Embryonic facial prominence (tissue), 1 donor: ENCODE measurements at regions not wholly inside any gene's neighbourhood (a gene's known extent, or its start where the extent isn't known, plus 50 kb on each side); places are given as distances from the start of the nearest gene placed in this dataset.
"Not testable (repeated sequence)": the region's sequence is repeated elsewhere in the genome, so short reads cannot be mapped to it uniquely, and the experiment has no call there.

Experiments used
- DNase-seq: peaks from one replicate; pipeline ENCODE4 v3.0.0-alpha.2; 2016; ENCODE audit errors: extremely low spot score

DNA sequence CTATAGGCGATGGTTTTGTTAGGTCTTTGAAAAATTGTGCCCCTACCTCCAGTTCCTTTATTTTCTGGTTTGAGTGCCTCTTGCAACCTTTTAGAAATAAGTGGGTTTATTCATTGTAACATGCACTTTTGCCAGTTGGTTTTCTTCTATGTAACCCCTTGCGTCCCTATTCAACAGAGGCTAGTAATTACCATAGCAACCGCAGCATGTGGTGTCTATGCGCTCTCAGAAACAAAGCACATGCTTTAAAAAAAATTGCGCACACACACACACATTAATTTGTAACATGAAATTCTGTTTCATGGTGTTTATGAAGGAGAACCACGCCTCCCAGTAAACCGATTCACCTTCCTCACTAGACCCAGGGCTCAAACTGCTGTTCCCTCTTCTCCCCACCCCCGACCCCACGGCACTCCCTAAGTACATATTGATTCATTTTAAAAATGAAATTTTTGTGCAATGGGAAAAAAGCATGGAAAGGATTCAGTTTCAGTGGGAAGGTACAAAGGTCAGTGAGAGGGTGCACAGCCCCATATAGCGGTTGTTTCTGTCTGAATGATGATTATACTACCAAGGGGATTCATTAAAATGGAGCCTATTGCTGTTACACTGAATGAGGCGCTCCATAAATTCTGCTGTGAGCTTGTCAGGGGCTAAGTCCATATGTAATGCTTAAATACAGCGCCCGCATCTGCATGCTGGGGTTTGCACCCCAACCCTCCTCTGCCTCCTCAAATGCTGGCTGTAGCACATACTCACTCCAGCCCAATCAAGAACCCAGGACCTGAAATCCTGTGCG, 206.9 kb downstream of the ICOS start:
- no peak for DNase-seq

DNA sequence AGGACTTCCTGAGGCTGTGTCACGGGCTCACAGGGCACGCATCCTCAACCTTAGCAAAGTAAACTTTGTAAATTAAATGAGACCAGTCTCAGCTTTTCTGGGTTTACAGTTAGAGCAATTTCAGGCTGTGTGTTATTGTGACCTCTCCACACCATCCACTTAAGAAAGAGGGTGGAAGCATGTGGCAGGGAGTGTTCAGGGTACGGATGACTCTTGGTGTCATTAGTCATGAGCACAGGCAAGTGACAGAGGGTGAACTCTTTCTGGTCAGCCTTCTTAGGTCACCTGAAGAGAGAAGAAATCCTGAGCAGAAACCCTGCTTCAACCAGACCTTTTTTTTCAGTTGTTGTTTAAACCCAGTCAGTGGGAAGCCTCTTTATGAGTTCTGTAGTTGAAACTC, 207.9 kb downstream of the ICOS start:
- DNase-seq, result no peak

DNA sequence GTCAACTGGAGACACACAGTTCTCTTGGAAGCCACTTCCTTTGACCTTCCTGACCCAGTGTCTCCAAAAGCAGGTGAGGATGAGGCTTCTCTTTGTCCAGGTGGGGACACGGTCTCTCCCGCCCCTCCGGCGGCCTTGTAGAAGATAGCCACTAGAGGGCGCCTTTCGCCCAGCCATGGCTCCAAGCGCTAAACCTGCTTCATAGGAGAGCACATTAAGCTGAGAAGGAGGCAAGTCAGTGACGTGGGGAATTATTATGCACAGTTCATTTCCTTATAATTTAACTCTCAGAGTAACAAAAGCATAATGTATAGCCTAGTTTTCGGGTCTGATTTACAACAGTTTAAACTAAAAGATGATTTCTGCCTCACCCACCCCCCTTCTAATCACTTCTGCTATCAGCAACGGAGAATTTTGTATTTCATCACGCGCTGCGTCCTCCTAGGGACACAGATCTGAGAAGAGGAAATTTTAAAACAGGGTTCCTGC, 208.7 kb downstream of the ICOS start:
- DNase-seq, result peak; percentile 62

DNA sequence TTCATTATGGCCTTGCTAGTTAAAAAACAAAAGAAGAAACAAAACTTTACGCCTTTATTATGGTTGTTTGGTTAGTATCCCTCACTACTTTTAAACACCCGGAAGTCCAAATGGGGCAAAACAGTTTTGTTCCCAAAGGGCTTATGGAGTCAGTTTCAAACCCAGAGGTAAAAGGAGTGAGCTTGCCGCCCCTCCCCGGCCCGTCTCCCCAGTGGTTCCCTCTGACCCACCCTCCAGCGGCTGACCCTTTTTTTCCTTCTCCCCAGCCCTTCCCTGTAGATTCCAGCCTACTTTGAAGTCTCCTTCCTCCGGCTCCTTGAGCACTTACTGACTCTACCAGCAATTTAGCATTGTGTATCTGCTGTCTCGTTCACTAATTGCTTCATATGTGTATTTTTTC, 209.2 kb downstream of the ICOS start:
- DNase-seq, result no peak

DNA sequence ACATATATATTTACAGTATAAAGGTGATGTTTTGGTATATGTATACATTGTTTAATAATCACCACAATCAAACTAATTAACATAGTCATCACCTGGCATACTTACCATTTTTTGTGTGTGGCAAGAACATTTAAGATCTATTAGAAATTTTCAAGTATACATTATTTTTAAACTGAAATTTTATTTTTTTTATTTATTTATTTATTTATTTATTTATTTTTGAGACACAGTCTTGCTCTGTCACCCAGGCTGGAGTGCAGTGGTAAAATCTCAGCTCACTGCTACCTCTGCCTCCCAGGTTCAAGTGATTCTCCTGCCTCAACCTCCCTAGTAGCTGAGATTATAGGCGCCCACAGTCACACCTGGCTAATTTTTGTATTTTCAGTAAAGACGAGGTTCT, 210.5 kb downstream of the ICOS start:
- DNase-seq, result not testable (repeated sequence)

DNA sequence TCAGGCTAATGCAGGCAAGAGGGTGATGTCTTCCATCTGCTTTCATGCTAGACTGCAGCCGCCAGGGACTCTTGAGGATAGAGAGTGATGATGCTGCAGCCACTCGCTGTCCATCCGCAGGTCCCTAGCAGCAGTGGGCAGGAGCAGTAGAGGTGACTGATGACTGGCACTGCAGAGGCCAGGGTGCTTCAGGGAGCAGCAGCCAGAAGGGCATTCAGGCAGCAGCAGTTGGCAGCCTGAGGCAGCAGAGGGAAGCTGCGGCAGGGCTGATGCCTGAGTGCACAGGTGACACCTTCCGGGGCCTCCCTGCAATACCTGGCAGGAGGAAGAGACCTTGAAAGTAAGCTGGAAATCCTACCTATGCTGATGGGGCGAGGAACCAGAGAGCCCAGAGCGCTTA, 214.2 kb downstream of the ICOS start:
- no peak for DNase-seq

DNA sequence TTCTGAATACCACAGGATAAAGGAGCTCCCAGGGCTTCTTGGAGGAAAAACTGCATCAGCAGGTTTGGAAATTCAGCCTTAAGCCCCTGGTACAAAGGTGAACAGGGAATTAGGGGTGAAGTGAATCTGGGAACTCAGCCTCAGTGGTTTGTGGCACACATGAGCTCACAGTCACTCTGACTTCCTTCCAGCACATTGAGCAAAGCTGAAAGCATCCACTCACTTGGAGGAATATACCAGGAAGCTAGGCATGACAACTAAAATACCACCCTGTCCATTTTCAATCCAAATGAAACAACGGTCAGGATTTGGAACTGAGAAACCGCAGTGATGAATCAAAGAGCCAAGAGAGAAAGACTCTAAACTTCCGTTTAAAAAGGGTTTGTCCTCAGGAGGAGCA, 216.1 kb downstream of the ICOS start:
- DNase-seq, result no peak

DNA sequence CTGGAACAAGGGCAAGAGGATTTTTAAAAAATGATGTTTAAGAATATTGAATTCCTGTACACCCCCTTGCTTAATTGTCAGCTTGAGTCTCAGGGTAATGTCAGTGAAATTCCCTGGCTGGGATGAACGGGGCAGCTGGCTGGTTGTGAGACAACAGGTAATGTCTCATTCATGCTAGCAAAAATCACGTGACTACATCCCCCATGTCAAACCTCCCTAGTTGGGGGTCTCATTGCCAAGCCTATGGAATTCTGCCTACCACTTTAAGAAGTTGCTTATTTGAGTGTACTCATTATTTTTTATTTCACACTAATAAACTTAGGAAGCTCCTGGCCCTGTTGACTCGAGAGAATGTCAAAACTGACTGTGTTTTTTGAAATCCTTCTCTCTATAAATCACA, 218.3 kb downstream of the ICOS start:
- DNase-seq, result no peak

DNA sequence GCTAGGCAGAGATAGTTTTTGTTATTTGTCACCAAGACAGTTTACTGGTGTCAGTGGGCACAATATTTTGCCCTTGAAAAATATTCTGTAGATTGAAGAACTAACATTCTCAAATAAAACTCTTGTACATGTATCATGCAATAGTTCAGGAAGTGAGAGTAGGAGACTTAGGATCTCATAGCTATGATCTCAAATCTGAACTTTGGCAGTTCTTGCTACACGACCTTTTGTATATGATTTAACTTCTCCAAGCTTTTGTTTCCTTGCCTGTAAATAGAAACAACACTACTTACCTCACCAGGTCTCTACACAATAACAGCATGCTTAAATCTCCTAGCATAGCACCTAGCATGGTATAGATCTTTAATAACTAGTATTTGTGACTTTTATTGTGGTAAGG, 219.9 kb downstream of the ICOS start:
- no peak for DNase-seq

DNA sequence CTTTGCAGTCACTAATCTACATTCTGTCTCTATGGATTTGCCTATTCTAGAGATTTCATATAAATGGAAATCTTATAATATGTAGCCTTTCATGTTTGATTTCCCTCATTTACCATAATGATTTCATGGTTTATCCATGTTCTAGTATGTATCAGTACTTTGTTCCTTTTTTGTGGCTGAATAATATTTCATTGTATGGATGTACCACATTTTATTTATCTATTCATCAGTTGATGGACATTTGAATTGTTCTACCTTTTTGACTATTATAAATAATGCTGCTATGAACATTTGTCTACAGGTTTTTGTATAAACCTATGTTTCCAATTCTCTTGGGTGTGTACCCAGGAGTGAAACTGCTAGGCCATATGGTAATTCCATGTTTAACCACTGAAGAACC, 221.1 kb downstream of the ICOS start:
- no peak for DNase-seq

DNA sequence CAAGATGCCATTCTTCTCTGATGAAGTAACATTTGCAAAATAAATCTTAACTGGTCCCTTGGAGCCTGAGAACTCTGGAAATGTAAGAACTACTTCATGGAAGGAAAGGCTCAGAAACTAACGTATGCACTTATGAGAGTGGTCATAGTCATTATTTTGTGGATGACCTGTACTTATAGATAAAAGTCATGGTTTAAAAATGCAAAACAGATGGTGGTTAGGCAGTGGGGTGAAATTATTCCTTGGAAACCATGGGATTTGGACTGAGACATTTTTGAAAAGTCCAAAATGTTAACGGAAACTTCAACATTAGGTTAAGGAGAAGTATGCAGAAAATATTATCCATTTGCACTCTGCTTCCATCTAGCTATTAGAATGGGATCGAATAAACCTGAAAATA, 223.0 kb downstream of the ICOS start:
- no peak for DNase-seq

DNA sequence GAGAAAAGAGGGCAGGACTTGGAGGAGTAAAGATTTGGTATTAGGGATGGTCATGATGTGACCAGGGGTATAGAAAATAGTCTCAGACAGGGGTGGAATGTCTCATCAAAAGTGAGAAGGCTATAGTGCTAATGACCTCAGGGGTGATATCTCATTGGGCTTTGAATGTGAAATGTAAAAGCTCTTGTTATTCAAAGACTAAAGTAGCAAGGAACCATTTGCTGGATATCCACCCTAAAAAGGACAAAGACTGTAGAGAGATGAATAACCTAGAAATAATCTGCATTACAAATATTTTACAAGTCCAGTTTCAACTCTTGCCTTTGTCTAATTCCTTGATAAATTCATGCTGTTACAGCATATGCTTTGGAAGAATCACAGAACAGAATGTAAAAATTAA, 224.4 kb downstream of the ICOS start:
- no peak for DNase-seq

DNA sequence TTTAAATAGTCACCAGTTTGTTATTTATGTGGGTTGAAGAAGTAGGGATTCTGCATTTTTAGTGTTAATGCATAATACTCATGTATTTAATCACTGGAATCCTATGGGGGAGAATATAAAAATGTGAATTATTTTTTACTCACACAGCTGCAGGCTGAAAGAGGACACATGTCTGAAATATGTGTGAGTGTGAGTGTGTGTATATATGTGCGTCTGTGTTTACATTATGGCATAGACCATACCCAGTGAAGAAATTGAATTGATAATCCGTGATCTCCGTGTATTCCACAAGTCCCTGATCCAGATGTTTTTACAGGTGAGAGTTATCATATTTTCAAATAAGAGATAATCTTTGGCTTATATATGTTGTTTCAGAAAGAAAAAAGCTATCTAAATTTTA, 225.3 kb downstream of the ICOS start:
- DNase-seq, result no peak

DNA sequence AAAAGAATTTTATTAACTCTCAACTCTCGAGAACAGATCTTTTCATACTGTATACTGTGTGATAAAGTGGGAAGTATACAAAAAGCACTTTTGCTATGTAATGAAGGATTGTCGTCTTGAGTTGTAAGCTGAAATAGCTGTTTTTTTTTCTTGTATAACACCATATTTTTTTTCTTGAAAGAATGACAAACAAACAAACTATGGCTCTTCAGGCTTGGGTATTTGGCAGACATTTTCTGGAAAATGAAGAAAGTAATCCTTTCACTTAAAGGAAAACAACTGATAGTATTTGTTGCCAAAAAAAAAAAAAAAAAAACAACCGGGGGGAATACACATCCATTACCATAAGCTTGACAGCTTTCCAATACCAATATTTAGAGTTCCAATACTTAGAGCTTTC, 230.4 kb downstream of the ICOS start:
- no peak for DNase-seq

DNA sequence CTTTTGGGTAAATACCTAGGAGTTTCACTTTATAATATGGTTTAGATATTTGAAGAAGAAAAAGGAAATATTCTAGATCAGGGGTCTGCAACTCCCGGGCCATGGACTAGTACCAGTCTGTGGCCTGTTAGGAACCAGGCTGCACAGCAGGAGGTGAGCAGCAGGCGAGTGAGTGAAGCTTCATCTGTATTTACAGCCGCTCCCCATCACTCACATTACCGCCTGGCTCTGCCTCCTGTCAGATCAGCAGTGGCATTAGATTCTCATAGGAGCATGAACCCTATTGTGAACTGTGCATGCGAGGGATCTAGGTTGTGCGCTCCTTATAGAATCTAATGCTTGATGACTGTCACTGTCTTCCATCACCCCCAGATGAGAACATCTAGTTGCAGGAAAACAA, 231.1 kb downstream of the ICOS start:
- not testable (repeated sequence) for DNase-seq

DNA sequence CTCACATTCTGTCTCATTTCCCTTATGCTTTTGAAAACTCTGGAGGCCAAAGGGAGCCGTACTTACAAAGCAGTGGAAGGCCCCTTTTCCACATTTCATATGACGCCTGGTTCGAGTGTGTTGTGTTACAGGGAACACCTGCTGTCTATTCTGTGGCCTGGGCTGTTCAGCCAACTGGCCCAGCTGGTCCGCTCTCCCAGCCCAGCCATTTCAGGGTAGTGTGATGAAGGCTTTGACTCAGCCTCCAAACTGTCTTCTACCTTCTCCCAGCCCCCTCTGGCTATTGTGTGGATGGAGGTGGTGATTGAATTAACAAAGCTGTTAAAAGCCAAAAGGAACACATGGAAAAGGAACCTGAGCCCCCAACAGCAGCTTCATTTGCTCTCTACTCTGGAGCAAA, 233.8 kb downstream of the ICOS start:
- no peak for DNase-seq

DNA sequence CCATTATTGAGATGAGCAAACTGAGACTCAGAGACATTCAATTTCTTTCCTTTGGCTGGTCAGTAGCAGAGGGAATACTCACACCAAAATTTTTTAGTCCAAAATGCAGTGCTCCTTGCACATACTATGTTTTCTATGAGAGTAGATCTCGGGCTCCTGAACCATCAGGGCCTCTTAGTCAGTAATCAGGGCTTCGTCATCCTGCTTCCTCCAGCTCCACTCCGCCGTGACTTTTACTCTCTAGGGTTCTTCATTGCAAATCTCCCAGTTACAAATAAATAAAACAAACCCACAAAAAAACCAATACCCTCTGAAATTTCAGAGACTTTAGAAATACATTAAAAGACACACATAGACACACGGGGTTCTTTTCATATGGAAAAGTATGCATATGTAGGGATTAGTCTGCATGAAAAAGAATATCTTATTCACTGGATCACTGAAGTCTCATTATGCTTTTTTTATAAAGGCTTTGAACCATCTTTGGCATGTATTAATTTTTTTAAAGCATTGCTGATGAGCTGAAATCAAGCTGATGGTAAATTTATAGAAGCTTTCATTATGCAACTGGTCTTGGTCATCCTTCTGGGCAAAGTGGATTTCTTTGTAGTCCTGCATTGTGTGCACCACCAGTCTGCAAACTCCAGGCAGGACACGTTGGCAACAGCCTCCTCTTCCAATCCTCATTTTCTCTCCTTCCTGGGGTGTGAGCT, 235.0 kb downstream of the ICOS start:
- DNase-seq, result no peak

DNA sequence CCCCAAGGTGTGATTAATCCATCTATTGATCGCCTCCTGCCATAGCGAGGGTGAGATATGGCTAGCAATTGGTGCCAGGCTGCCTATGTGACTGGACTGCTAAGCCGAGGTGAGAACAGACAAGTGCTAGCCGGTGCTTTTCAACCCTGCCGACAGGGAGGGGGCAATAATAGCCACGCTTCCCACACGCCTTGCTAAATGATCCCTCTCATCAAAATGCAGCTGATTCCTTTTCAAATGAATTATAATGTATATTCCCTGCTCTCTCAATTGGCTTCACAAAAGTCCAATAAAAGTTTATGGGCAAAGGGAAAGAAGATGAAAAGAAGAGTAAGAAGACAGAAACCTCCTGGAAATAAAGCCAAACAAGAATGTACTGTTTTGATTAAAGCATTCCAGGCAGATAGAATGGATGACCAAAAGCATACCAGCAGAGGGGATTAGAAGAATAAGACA, 235.6 kb downstream of the ICOS start:
- DNase-seq, result no peak

DNA sequence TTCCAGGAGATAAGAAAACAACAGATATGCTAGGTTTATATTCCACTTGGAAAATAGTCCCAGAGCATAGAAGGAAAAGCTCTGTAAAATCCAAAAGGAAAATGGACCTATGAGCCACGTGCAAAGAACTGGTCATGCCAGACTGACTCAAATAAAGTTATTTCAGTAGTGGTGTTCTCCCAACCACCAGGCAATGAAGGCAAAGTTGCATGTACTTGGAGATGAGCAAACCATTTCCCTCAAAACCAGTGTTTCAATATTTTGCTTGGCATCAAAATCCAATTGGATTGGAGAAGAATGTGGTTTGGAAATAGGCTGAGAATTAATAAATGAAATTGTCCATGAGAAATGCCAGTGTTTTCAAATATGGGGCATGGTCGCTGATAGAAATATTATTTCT, 237.5 kb downstream of the ICOS start:
- DNase-seq, result no peak

DNA sequence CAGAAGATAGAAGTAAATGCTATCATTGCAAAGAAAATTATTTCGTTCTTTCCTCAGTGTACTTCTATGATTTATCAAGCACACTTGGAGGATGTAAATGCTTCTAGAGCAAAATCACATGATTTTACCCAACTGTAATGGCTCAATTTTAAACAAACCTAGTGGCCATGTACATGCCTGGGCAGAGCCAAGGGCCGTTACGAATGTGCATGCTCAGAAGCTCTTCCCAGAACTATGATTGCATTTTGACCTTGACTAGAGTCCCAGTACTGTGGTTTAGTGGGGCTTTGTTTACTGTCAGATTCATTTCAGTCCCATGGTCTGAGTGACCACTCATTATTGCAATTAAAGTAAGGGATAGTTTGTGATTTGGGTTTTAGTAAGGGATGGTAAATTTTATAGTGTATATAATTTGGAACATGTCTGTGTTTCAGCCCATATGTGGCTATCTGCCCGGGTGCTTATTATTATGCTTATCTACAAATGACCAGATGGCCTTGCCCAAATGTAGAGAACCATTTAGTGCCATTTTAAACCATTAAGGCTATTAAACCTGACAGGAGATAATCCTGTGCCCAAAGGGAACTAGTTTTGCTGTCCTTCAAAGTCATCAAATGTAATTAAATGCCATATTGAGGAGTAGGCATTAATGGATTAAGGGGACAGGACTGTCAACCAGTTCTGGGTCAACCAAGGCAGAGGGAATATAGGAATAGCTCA, 239.1 kb downstream of the ICOS start:
- no peak for DNase-seq

DNA sequence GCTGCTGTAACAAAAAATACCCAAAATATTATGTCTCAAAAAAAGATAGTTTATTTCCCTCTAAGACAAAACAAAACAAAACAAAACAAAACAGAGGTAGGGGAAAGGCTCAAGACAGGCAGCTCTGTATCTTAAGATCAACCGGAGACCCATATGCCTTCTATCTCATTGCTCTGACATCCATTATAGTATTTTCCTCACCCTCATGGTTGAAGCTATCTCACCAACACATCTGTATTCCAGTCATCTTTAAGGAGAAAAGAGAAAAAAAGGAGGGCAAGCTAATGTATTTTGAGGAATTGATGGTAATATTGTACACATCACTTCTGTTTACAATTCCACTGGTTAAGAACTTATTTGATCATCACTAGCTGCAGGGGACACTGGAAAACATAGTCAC, 239.7 kb downstream of the ICOS start:
- no peak for DNase-seq

DNA sequence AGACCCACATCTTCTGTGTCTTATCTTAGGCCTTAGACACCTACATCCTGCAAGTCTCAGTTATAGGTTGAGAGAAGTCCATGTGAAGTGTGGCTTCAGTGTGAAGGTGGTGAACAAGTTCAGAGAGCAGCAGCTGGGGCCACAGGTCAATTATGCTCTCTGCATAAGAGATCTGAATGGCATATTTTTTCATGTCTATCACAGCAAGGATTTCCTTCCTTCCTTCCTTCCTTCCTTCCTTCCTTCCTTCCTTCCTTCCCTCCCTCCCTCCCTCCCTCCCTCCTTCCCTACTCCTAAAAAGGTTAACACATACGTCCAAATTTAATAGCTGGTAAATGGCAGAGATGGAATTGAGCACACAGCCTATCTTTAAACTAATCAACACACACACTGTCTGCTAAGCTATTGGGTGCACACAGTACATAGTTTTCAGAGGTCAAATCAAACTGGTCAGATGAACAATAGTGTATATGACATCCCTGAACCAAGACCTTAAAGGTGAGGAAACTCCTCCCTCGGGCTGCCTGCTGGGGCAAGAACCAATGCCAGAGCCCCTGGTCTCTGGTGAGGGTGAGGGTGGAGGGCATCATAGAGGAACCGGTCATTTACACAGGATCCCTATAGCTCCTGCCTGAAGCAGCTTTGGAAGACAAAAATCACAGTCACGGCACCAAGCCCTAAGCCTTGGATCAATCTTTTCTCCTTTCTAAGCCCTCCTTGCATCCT, 240.9 kb downstream of the ICOS start:
- DNase-seq, result no peak
